DOHH2 (cell line): ENCODE measurements at regions not wholly inside any gene's neighbourhood (a gene's known extent, or its start where the extent isn't known, plus 50 kb on each side); places are given as distances from the start of the nearest gene placed in this dataset.

Experiments used
- CTCF ChIP-seq: fragments of 200-600 bp; sonication (generic); IDR thresholded peaks from one replicate; pipeline ENCODE4 v1.5.1; 2014; ENCODE audit warnings: antibody characterized with exemption, mild to moderate bottlenecking, low read depth, low read length; ENCODE audit not compliant: poor library complexity, severe bottlenecking
- EZH2phosphoT487 ChIP-seq: fragments of 200-600 bp; sonication (generic); IDR thresholded peaks from 2 replicates; pipeline ENCODE4 v1.6.1; 2017; ENCODE audit warnings: borderline replicate concordance, mild to moderate bottlenecking, antibody characterized with exemption, low read length, moderate library complexity, mixed read lengths

GRCh38 chr5:41648996-41649395, 138.6 kb upstream of the PLCXD3 start:
- no peak for TF ChIP-seq CTCF
- TF ChIP-seq EZH2phosphoT487, result no peak
